ENCODE measurements at regions not wholly inside any gene's neighbourhood (a gene's known extent, or its start where the extent isn't known, plus 50 kb on each side); places are given as distances from the start of the nearest gene placed in this dataset.

GRCh38 chr3:104279617-104280016, 1087.1 kb upstream of the ALCAM start:
- no peak for DNase-seq (ENCODE audit: low read depth in 1 of 2, low spot score in 1 of 2)
- H3K4me3 ChIP-seq (replicated peaks; ENCODE audit: insufficient read depth, low read length) = no peak overlapping the region
- no peaks in the 10 kb centered on the region for H3K27me3 ChIP-seq (ENCODE audit: insufficient read depth, poor library complexity, severe bottlenecking)
- TF ChIP-seq POLR2AphosphoS5 (IDR thresholded peaks at IDR 0.05; ENCODE audit: low read depth) (no peak), REST (IDR thresholded peaks at IDR 0.05; ENCODE audit: insufficient replicate concordance, low read depth) (no peak)
- H3K27ac ChIP-seq (replicated peaks) = no peak overlapping the region

GRCh38 chr3:104281713-104282112, 1085.0 kb upstream of the ALCAM start:
- Histone ChIP-seq H3K4me3 (replicated peaks; ENCODE audit: insufficient read depth, low read length) (no peak overlapping the region), H3K27me3 (ENCODE audit: insufficient read depth, poor library complexity, severe bottlenecking) (no peaks in the 10 kb centered on the region), H3K27ac (replicated peaks) (no peak overlapping the region)
- DNase-seq (ENCODE audit: low read depth in 1 of 2, low spot score in 1 of 2) = no peak
- TF ChIP-seq CTCF (IDR thresholded peaks at IDR 0.05; ENCODE audit: insufficient read depth, low read length) = no peak
- no peak for TF ChIP-seq SPI1 (IDR thresholded peaks at IDR 0.05; ENCODE audit: borderline replicate concordance, low read depth)
- no peak for TF ChIP-seq REST (IDR thresholded peaks at IDR 0.05; ENCODE audit: insufficient replicate concordance, low read depth)
- TF ChIP-seq POLR2AphosphoS5 (IDR thresholded peaks at IDR 0.05; ENCODE audit: low read depth) = no peak
- TF ChIP-seq GABPA (IDR thresholded peaks at IDR 0.05; ENCODE audit: low read depth) = no peak

GRCh38 chr3:104286645-104287044, 1080.1 kb upstream of the ALCAM start:
- Histone ChIP-seq H3K4me3 (replicated peaks; ENCODE audit: insufficient read depth, low read length) (no peak overlapping the region), H3K27me3 (ENCODE audit: insufficient read depth, poor library complexity, severe bottlenecking) (no peaks in the 10 kb centered on the region), H3K27ac (replicated peaks) (no peak overlapping the region)
- DNase-seq (ENCODE audit: low read depth in 1 of 2, low spot score in 1 of 2) = peak; percentile 49 to 75
- TF ChIP-seq SPI1 (IDR thresholded peaks at IDR 0.05; ENCODE audit: borderline replicate concordance, low read depth) (peak; percentile 62; the same call in 1 of the 2 replicates), POLR2AphosphoS5 (IDR thresholded peaks at IDR 0.05; ENCODE audit: low read depth) (peak; percentile 55), GABPA (IDR thresholded peaks at IDR 0.05; ENCODE audit: low read depth) (no peak)

- no peak overlapping the region for H3K27ac ChIP-seq (replicated peaks)
- H3K4me3 ChIP-seq (replicated peaks; ENCODE audit: insufficient read depth, low read length) = no peak overlapping the region
- no peak for DNase-seq (ENCODE audit: low read depth in 1 of 2, low spot score in 1 of 2)
- no peak for TF ChIP-seq SPI1 (IDR thresholded peaks at IDR 0.05; ENCODE audit: borderline replicate concordance, low read depth)
- no peak for TF ChIP-seq GABPA (IDR thresholded peaks at IDR 0.05; ENCODE audit: low read depth)
- TF ChIP-seq CTCF (IDR thresholded peaks at IDR 0.05; ENCODE audit: insufficient read depth, low read length) = no peak
- TF ChIP-seq POLR2AphosphoS5 (IDR thresholded peaks at IDR 0.05; ENCODE audit: low read depth) = no peak
- TF ChIP-seq REST (IDR thresholded peaks at IDR 0.05; ENCODE audit: insufficient replicate concordance, low read depth) = no peak
- H3K27me3 ChIP-seq (ENCODE audit: insufficient read depth, poor library complexity, severe bottlenecking) = no peaks in the 10 kb centered on the region
These were observed 1075.3 kb upstream of the ALCAM start for GRCh38 chr3:104291437-104291851.

Measured in HL-60 (cell line).